Loucy (cell line): ENCODE measurements at regions not wholly inside any gene's neighbourhood (a gene's known extent, or its start where the extent isn't known, plus 50 kb on each side); places are given as distances from the start of the nearest gene placed in this dataset.

Source experiments
- H2AFZ ChIP-seq: fragments of 200-600 bp; sonication (generic); 2 replicates; pipeline ENCODE4 v1.6.0; 2016; ENCODE audit warnings: antibody characterized with exemption, mild to moderate bottlenecking, low read length, moderate library complexity
- H3F3A ChIP-seq: fragments of 200-600 bp; 2 replicates; pipeline ENCODE4 v1.6.0; 2016; ENCODE audit warnings: antibody characterized with exemption, low read depth, mild to moderate bottlenecking
- H3K27me3 ChIP-seq: fragments of 200-600 bp; sonication (generic); 2 replicates; pipeline ENCODE4 v1.6.1; 2014; ENCODE audit warnings: low read length, mild to moderate bottlenecking; ENCODE audit not compliant: insufficient read depth, poor library complexity, severe bottlenecking
- H3K36me3 ChIP-seq: fragments of 200-600 bp; sonication (generic); 2 replicates; pipeline ENCODE4 v1.6.1; 2016; ENCODE audit warnings: low read length; ENCODE audit not compliant: insufficient read depth
- H3K4me1 ChIP-seq: fragments of 200-600 bp; sonication (generic); 2 replicates; pipeline ENCODE4 v1.5.1; 2014; ENCODE audit warnings: low read length, mild to moderate bottlenecking; ENCODE audit not compliant: insufficient read depth, poor library complexity, severe bottlenecking
- H3K4me2 ChIP-seq: fragments of 200-600 bp; sonication (generic); 2 replicates; pipeline ENCODE4 v1.6.0; 2014; ENCODE audit warnings: antibody characterized with exemption, low read length, low read depth, mild to moderate bottlenecking; ENCODE audit not compliant: poor library complexity, severe bottlenecking
- H3K4me3 ChIP-seq: fragments of 200-600 bp; sonication (generic); 2 replicates; pipeline ENCODE4 v1.5.1; 2014; ENCODE audit warnings: low read length, mild to moderate bottlenecking, mixed read lengths; ENCODE audit not compliant: poor library complexity, severe bottlenecking
- H3K79me2 ChIP-seq: fragments of 200-600 bp; sonication (generic); 2 replicates; pipeline ENCODE4 v1.6.1; 2014; ENCODE audit warnings: low read length; ENCODE audit not compliant: insufficient read depth
- H3K9ac ChIP-seq: fragments of 200-600 bp; sonication (generic); 2 replicates; pipeline ENCODE4 v1.6.0; 2014; ENCODE audit warnings: mild to moderate bottlenecking, low read depth, low read length, moderate library complexity; ENCODE audit not compliant: poor library complexity, severe bottlenecking
- H3K9me2 ChIP-seq: fragments of 200-600 bp; sonication (generic); replicated peaks from 2 replicates; pipeline ENCODE4 v1.6.1; 2016; ENCODE audit warnings: low read depth, low read length, mixed read lengths
- H3K9me3 ChIP-seq: fragments of 200-600 bp; sonication (generic); 2 replicates; pipeline ENCODE4 v1.6.1; 2014; ENCODE audit warnings: mild to moderate bottlenecking, antibody characterized with exemption, low read length, low read depth; ENCODE audit not compliant: insufficient read depth
- H4K20me1 ChIP-seq: fragments of 200-600 bp; sonication (generic); 2 replicates; pipeline ENCODE4 v1.6.0; 2014; ENCODE audit warnings: antibody characterized with exemption, low read length, mild to moderate bottlenecking; ENCODE audit not compliant: insufficient read depth, poor library complexity, severe bottlenecking
- EZH2phosphoT487 ChIP-seq: fragments of 200-600 bp; IDR thresholded peaks from 2 replicates; pipeline ENCODE4 v1.6.1; 2018; ENCODE audit warnings: antibody characterized with exemption, mild to moderate bottlenecking, moderate library complexity, borderline replicate concordance
- TF ChIP-seq, protein P1 (sequence below): fragments of 200-600 bp; sonication (generic); conservative IDR thresholded peaks from 2 replicates; pipeline ENCODE4 v1.5.1; 2014; ENCODE audit warnings: mild to moderate bottlenecking, antibody characterized with exemption, low read length

DNA sequence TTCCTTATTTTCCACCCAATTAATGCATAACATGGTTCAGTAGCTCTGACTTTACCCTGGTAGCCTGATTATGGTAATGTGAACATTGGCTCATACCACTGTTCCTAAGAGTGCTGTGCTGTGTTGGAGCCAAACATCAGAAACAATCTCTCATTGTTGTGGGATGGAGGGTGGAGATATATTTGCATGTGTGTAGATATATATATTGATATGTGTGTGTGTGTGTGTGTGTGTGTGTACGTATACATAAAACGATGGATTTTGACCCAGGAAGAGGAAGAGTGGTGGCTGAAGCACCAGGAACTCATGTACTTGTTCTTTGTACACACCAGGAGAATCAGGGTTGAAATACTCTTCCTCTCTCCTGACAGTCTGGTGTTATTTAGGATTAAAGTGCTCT, 247.7 kb downstream of the IL15 start:
- H3K79me2 ChIP-seq, result no peaks in the 10 kb centered on the region
- H3K36me3 ChIP-seq, result no peaks in the 10 kb centered on the region
- no peak overlapping the region for H2AFZ ChIP-seq
- H3K9me2 ChIP-seq, result no peaks in the 10 kb centered on the region
- no peaks in the 10 kb centered on the region for H3F3A ChIP-seq
- no peak overlapping the region for H3K4me2 ChIP-seq
- TF ChIP-seq, protein P1, sequence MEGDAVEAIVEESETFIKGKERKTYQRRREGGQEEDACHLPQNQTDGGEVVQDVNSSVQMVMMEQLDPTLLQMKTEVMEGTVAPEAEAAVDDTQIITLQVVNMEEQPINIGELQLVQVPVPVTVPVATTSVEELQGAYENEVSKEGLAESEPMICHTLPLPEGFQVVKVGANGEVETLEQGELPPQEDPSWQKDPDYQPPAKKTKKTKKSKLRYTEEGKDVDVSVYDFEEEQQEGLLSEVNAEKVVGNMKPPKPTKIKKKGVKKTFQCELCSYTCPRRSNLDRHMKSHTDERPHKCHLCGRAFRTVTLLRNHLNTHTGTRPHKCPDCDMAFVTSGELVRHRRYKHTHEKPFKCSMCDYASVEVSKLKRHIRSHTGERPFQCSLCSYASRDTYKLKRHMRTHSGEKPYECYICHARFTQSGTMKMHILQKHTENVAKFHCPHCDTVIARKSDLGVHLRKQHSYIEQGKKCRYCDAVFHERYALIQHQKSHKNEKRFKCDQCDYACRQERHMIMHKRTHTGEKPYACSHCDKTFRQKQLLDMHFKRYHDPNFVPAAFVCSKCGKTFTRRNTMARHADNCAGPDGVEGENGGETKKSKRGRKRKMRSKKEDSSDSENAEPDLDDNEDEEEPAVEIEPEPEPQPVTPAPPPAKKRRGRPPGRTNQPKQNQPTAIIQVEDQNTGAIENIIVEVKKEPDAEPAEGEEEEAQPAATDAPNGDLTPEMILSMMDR, result no peak
- no peak for TF ChIP-seq EZH2phosphoT487
- H3K27me3 ChIP-seq, result no peaks in the 10 kb centered on the region
- no peaks in the 10 kb centered on the region for H3K4me1 ChIP-seq
- no peak overlapping the region for H3K9ac ChIP-seq
- no peaks in the 10 kb centered on the region; the same call in 1 of the 2 replicates for H3K9me3 ChIP-seq
- no peak overlapping the region for H3K4me3 ChIP-seq
- no peaks in the 10 kb centered on the region for H4K20me1 ChIP-seq

DNA sequence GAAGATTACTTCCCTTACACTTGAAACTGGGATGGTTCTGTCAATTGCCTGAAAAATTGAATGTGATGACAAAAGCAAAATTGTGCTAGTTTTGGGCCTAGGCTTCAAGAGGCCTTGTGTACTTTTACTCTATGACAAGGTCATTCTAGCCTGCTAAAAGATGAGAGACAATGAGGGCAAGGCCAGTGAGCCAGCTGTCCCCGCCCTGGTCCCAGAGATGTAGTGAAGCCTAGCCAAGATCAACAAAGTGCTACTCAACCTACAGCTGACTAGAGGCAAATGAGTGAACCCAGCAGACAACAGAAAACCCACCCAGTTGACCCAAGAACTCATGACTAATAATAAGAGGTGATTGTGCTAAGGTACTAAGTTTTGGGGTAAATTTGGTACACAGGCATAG, 248.7 kb downstream of the IL15 start:
- no peak overlapping the region for H3K9ac ChIP-seq
- H3K9me3 ChIP-seq, result no peaks in the 10 kb centered on the region; the same call in 1 of the 2 replicates
- H3F3A ChIP-seq, result no peaks in the 10 kb centered on the region
- TF ChIP-seq EZH2phosphoT487, result no peak
- TF ChIP-seq, protein P1, result no peak
- H3K79me2 ChIP-seq, result no peaks in the 10 kb centered on the region
- no peaks in the 10 kb centered on the region for H3K9me2 ChIP-seq
- H3K27me3 ChIP-seq, result no peaks in the 10 kb centered on the region
- no peaks in the 10 kb centered on the region for H4K20me1 ChIP-seq
- no peaks in the 10 kb centered on the region for H3K4me1 ChIP-seq
- H3K36me3 ChIP-seq, result no peaks in the 10 kb centered on the region
- H2AFZ ChIP-seq, result no peak overlapping the region
- no peak overlapping the region for H3K4me2 ChIP-seq
- H3K4me3 ChIP-seq, result no peak overlapping the region

DNA sequence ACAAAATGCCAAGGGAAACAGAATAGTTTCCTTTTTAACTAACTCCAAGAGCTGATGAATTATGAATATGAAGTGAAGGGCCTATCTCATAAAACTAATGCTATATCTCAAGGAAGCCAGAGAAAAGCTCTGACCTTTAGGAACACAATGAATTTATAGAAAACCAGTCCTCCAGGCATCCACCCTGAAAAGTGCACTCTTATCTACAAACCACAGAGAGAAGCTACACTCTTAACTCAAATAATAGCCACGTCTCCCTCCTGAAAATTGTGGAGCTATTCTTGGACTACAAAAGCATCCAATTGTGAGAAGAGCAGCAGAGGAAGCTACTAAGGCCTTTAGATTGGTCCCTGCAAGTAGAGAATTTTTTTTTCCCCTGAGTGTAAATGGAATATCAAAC, 253.9 kb downstream of the IL15 start:
- H3K4me1 ChIP-seq, result peaks cover 3% of the 10 kb centered on the region
- no peaks in the 10 kb centered on the region for H3K9me2 ChIP-seq
- H3K27me3 ChIP-seq, result no peaks in the 10 kb centered on the region
- H3F3A ChIP-seq, result no peaks in the 10 kb centered on the region
- no peaks in the 10 kb centered on the region for H3K79me2 ChIP-seq
- H2AFZ ChIP-seq, result no peak overlapping the region
- H3K9me3 ChIP-seq, result no peaks in the 10 kb centered on the region
- H3K4me3 ChIP-seq, result no peak overlapping the region
- no peak overlapping the region for H3K4me2 ChIP-seq
- H4K20me1 ChIP-seq, result no peaks in the 10 kb centered on the region
- no peak for TF ChIP-seq EZH2phosphoT487
- TF ChIP-seq, protein P1, result no peak
- H3K9ac ChIP-seq, result no peak overlapping the region
- H3K36me3 ChIP-seq, result no peaks in the 10 kb centered on the region
